ENCODE measurements at regions not wholly inside any gene's neighbourhood (a gene's known extent, or its start where the extent isn't known, plus 50 kb on each side); places are given as distances from the start of the nearest gene placed in this dataset.

DNA sequence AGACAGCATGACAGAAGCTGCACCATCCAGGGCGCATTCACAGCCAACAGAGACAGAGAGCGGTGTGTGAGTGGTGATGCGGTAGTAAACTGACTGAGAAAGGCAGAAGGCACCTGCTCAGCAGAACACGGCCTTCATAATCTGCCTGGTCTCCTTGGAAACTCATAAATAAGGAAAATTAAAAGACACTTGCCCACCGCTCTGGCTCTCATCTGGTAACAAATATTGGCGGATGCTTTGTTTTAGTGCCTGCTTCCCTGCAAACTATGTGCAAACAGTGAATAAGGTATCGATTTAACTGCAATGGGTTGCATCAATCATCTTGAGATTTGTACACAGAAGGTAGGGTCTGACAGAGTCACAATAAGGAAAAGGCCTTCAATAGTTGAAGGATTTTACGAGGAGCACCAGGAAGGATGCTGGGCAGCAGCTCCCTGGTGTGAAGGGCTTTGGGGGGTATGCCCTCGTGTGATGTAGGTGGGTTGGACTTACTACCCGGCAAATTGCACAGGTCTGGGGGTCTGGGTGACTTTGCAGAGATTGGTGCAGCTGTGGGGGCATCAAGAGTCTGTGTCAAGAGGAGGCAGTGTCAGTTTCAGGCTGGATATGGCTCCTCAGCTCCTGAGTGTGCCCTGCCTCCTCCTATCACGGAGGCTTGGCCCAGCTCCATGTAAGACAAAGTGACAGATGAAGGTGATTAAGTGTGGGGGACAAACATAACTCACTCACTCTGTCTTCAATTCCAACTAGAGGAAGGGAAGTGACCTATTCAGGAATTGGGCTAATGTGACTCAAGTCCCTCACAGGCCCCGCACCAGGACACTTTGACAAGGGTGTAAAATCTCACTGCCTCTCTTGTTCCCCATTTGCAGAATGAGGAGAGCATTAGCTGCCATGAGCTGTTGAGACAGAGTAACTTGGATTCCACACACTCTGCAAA is 166.7 kb downstream of the ICE1 start:
- TF ChIP-seq, protein P1, sequence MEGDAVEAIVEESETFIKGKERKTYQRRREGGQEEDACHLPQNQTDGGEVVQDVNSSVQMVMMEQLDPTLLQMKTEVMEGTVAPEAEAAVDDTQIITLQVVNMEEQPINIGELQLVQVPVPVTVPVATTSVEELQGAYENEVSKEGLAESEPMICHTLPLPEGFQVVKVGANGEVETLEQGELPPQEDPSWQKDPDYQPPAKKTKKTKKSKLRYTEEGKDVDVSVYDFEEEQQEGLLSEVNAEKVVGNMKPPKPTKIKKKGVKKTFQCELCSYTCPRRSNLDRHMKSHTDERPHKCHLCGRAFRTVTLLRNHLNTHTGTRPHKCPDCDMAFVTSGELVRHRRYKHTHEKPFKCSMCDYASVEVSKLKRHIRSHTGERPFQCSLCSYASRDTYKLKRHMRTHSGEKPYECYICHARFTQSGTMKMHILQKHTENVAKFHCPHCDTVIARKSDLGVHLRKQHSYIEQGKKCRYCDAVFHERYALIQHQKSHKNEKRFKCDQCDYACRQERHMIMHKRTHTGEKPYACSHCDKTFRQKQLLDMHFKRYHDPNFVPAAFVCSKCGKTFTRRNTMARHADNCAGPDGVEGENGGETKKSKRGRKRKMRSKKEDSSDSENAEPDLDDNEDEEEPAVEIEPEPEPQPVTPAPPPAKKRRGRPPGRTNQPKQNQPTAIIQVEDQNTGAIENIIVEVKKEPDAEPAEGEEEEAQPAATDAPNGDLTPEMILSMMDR (conservative IDR thresholded peaks at IDR 0.05): no peak
- no peaks in the 10 kb centered on the region for H3K4me1 ChIP-seq (ENCODE audit: control insufficient read depth, insufficient read depth, low read length)
- no peaks in the 10 kb centered on the region for H3K36me3 ChIP-seq (ENCODE audit: control insufficient read depth, insufficient read depth, low read length)
- Mint-ChIP-seq H3K36me3 (ENCODE audit: low read depth) (no peaks in the 10 kb centered on the region), H3K27me3 (ENCODE audit: insufficient read depth) (no peaks in the 10 kb centered on the region), H3K4me1 (peaks cover 12% of the 10 kb centered on the region), H3K4me3 (no peak overlapping the region), H3K27ac (no peak overlapping the region), H3K9me3 (no peaks in the 10 kb centered on the region)
- no peak overlapping the region for H3K27ac ChIP-seq (ENCODE audit: low read depth, low read length)
- no peaks in the 10 kb centered on the region for H3K27me3 ChIP-seq (ENCODE audit: control insufficient read depth, insufficient read depth, low read length, poor library complexity, severe bottlenecking)
- H3K9me3 ChIP-seq (ENCODE audit: control insufficient read depth, low read length): no peaks in the 10 kb centered on the region
- DNase-seq: no peak
- H3K9ac ChIP-seq (ENCODE audit: extremely low read depth, low read length, poor library complexity, severe bottlenecking): no peak overlapping the region
- no peak overlapping the region for H3K4me3 ChIP-seq (ENCODE audit: low read length)
- WGBS, 2 experiments (ENCODE audit: insufficient coverage in 1 of 2, insufficient read length in 1 of 2): 90 to 95% methylated on average over 10 to 11 of the region's 12 CpGs

DNA sequence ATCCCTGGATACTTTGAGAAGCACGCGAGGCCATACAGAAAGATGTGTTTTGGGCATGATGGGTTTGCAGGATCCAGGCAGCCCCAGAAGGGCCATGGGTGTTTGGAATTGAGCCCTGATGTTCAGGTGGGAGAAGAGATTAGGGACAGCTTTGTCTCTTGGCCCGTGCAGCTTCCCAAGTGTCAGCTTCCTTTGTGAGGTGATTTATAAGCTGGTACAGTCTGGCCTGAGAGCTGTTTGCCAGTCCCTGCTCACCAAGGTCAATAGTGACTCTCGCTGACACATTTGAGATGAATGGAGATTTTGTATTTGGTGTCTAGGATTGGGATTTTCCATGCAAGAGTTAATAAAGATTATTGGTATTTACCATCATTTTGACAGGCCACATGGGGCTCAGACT is 165.9 kb downstream of the ICE1 start:
- Mint-ChIP-seq H3K9me3 (no peaks in the 10 kb centered on the region), H3K4me3 (no peak overlapping the region), H3K4me1 (peaks cover 12% of the 10 kb centered on the region), H3K27me3 (ENCODE audit: insufficient read depth) (no peaks in the 10 kb centered on the region), H3K36me3 (ENCODE audit: low read depth) (no peaks in the 10 kb centered on the region), H3K27ac (no peak overlapping the region)
- Histone ChIP-seq H3K9ac (ENCODE audit: extremely low read depth, low read length, poor library complexity, severe bottlenecking) (no peak overlapping the region), H3K9me3 (ENCODE audit: control insufficient read depth, low read length) (no peaks in the 10 kb centered on the region), H3K36me3 (ENCODE audit: control insufficient read depth, insufficient read depth, low read length) (no peaks in the 10 kb centered on the region), H3K27me3 (ENCODE audit: control insufficient read depth, insufficient read depth, low read length, poor library complexity, severe bottlenecking) (no peaks in the 10 kb centered on the region), H3K27ac (ENCODE audit: low read depth, low read length) (no peak overlapping the region), H3K4me3 (ENCODE audit: low read length) (no peak overlapping the region), H3K4me1 (ENCODE audit: control insufficient read depth, insufficient read depth, low read length) (no peaks in the 10 kb centered on the region)
- TF ChIP-seq, protein P1 (conservative IDR thresholded peaks at IDR 0.05): no peak
- DNase-seq: no peak
- WGBS, 2 experiments (ENCODE audit: insufficient coverage in 1 of 2, insufficient read length in 1 of 2): 93 to 100% methylated on average over 3 to 4 of the region's 4 CpGs

DNA sequence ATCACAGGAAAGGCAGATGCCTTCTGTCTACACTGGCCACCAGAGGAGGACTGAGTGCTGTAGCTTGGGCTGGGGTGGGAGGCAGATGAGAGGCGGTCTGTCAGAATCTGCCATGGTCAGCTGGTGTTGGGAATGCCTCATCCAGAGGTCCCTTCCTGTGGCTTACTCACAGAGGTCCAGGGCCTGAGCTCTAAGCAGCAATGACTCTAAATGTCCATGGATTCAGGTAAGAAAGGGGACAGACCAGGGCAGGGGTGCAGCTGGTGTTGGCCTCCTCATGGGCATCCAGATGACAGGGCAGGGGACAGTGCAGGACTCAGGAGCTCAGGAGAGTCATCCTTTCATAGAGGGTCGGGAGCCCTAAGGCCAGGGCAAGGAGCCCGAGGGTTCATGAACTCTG is 165.0 kb downstream of the ICE1 start:
- no peak for DNase-seq
- Histone ChIP-seq H3K4me1 (ENCODE audit: control insufficient read depth, insufficient read depth, low read length) (no peaks in the 10 kb centered on the region), H3K27ac (ENCODE audit: low read depth, low read length) (no peak overlapping the region), H3K4me3 (ENCODE audit: low read length) (no peak overlapping the region), H3K9me3 (ENCODE audit: control insufficient read depth, low read length) (no peaks in the 10 kb centered on the region), H3K27me3 (ENCODE audit: control insufficient read depth, insufficient read depth, low read length, poor library complexity, severe bottlenecking) (no peaks in the 10 kb centered on the region), H3K36me3 (ENCODE audit: control insufficient read depth, insufficient read depth, low read length) (no peaks in the 10 kb centered on the region), H3K9ac (ENCODE audit: extremely low read depth, low read length, poor library complexity, severe bottlenecking) (no peak overlapping the region)
- Mint-ChIP-seq H3K36me3 (ENCODE audit: low read depth) (no peaks in the 10 kb centered on the region), H3K27ac (no peak overlapping the region), H3K4me1 (peaks cover 12% of the 10 kb centered on the region), H3K4me3 (no peak overlapping the region), H3K9me3 (no peaks in the 10 kb centered on the region), H3K27me3 (ENCODE audit: insufficient read depth) (no peaks in the 10 kb centered on the region)
- TF ChIP-seq, protein P1 (conservative IDR thresholded peaks at IDR 0.05): no peak
- WGBS, 2 experiments (ENCODE audit: insufficient coverage in 1 of 2, insufficient read length in 1 of 2): 80 to 90% methylated on average over 2 to 3 of the region's 3 CpGs
